Endothelial cell of umbilical vein (primary cell): ENCODE measurements at regions not wholly inside any gene's neighbourhood (a gene's known extent, or its start where the extent isn't known, plus 50 kb on each side); places are given as distances from the start of the nearest gene placed in this dataset.

Experiments used
- EZH2 ChIP-seq: IDR thresholded peaks from 2 replicates; pipeline ENCODE4 v1.6.1; 2012; ENCODE audit warnings: borderline replicate concordance, low read depth, mild to moderate bottlenecking, moderate library complexity, low read length, inconsistent platforms; ENCODE audit not compliant: severe bottlenecking
- FOS ChIP-seq: IDR thresholded peaks from 2 replicates; pipeline ENCODE4 v1.6.1; 2011; ENCODE audit warnings: mild to moderate bottlenecking, low read length, moderate library complexity, borderline replicate concordance; ENCODE audit not compliant: insufficient read depth
- JUN ChIP-seq: IDR thresholded peaks from 2 replicates; pipeline ENCODE4 v1.6.1; 2011; ENCODE audit warnings: borderline replicate concordance, low read depth; ENCODE audit not compliant: insufficient read length, insufficient read depth
- MAX ChIP-seq: IDR thresholded peaks from 2 replicates; pipeline ENCODE4 v1.6.1; 2011; ENCODE audit not compliant: insufficient read depth, insufficient read length
- MYC ChIP-seq: IDR thresholded peaks from one replicate; pipeline ENCODE4 v1.6.1; 2011; ENCODE audit warnings: mild to moderate bottlenecking, low read depth, low read length
- POLR2A ChIP-seq: IDR thresholded peaks from 2 replicates; pipeline ENCODE4 v1.6.1; 2012; ENCODE audit warnings: low read depth, mild to moderate bottlenecking, control low read depth, low read length
- POLR2AphosphoS5 ChIP-seq: IDR thresholded peaks from 2 replicates; pipeline ENCODE4 v1.6.1; 2012; ENCODE audit warnings: low read depth, mild to moderate bottlenecking, control low read depth, low read length, moderate library complexity; ENCODE audit not compliant: insufficient read depth
- TF ChIP-seq, protein P1 (sequence below), 2 donors: IDR thresholded peaks; 1 replicate in 1 of 2; 2 replicates in 1 of 2; pipeline ENCODE4 v1.5.1; 2011; ENCODE audit warnings: low read length in 2 of 2, mild to moderate bottlenecking in 2 of 2, moderate library complexity in 2 of 2, control low read depth in 1 of 2, inconsistent platforms in 1 of 2, low read depth in 1 of 2; ENCODE audit not compliant: insufficient read depth in 1 of 2; ENCODE audit errors: extremely low read depth in 1 of 2

GRCh38 chr14:62181591-62181990, 419.4 kb downstream of the SNAPC1 start:
- TF ChIP-seq POLR2AphosphoS5 (no peak), EZH2 (no peak), MYC (no peak), MAX (no peak), POLR2A (no peak), FOS (no peak), JUN (no peak)
- TF ChIP-seq, protein P1, sequence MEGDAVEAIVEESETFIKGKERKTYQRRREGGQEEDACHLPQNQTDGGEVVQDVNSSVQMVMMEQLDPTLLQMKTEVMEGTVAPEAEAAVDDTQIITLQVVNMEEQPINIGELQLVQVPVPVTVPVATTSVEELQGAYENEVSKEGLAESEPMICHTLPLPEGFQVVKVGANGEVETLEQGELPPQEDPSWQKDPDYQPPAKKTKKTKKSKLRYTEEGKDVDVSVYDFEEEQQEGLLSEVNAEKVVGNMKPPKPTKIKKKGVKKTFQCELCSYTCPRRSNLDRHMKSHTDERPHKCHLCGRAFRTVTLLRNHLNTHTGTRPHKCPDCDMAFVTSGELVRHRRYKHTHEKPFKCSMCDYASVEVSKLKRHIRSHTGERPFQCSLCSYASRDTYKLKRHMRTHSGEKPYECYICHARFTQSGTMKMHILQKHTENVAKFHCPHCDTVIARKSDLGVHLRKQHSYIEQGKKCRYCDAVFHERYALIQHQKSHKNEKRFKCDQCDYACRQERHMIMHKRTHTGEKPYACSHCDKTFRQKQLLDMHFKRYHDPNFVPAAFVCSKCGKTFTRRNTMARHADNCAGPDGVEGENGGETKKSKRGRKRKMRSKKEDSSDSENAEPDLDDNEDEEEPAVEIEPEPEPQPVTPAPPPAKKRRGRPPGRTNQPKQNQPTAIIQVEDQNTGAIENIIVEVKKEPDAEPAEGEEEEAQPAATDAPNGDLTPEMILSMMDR (IDR thresholded peaks at IDR 0.05; ENCODE audit: extremely low read depth in 1 of 2, insufficient read depth in 1 of 2, low read depth in 1 of 2, low read length in 2 of 2): no peak
